CD4-positive, alpha-beta T cell treated with Interleukin-4 for 4 hours (primary cell): ENCODE measurements at regions not wholly inside any gene's neighbourhood (a gene's known extent, or its start where the extent isn't known, plus 50 kb on each side); places are given as distances from the start of the nearest gene placed in this dataset.

ENCODE experiments used
- DNase-seq: peaks from one replicate; pipeline ENCODE4 v3.0.0-alpha.2; 2020

GRCh38 chr17:33404070-33404819 lies 111.2 kb upstream of the ASIC2 start:
- no peak for DNase-seq

- no peak for DNase-seq
Measured at GRCh38 chr17:33416131-33416530, 123.0 kb upstream of the ASIC2 start.

- no peak for DNase-seq
Measured at GRCh38 chr17:33421933-33422332, 128.8 kb upstream of the ASIC2 start.

- DNase-seq = no peak
Measured at GRCh38 chr17:33433581-33433980, 140.5 kb upstream of the ASIC2 start.

- no peak for DNase-seq
Measured at GRCh38 chr17:33434841-33435240, 141.7 kb upstream of the ASIC2 start.

DNA sequence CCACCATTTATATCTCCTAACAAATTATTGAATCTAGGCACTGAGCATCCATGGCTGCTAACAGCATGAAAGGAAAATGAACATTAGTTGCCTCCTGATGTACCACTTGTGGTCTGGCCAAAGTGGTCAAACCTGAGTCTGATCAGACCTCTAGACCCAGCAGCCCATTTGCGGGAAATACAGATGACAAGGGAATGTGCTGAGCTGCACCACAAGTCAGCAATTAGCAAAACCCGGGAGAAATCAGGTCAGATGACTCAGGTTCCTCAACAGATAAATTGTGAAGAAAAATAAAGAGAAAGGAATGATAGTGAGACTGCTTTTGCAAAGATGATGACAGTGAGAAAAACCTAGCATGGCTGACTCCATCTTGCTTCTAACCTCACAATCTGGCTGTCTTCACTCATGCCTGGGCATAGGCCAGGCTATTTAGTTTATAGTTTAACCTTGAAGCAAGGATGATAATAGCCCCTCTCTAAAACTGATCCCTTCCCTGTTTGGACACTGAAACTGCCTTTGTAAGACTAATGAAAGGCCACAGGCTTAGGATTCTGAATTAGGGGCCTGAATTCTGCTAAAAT lies 142.7 kb upstream of the ASIC2 start:
- DNase-seq = no peak

- no peak for DNase-seq
Measured at GRCh38 chr17:33436321-33436720, 143.2 kb upstream of the ASIC2 start.

- DNase-seq = no peak
Measured at GRCh38 chr17:33438139-33438538, 145.0 kb upstream of the ASIC2 start.

GRCh38 chr17:33438578-33438977 lies 145.5 kb upstream of the ASIC2 start:
- no peak for DNase-seq

DNA sequence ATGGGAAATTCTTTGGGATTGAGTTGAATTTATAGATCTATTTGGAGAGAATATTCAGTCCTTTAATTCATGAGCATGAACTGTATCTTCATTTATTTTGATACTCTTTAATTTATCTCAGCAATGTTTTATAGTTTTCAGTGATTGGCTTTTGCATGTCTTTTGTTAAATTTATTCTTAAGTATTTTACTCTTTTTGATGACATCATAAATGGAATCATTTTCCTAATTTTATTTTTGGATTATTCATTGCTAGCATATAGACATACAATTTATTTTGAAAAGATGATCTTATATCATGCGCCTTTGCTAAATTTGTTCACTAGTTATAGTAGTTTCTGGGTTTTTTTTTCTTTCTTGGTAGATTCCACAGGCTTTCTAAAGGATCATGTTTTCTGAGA lies 149.2 kb upstream of the ASIC2 start:
- DNase-seq = no peak

- no peak for DNase-seq
Measured at GRCh38 chr17:33444731-33445130, 151.6 kb upstream of the ASIC2 start.

- DNase-seq = no peak
Measured at GRCh38 chr17:33447090-33447489, 154.0 kb upstream of the ASIC2 start.

GRCh38 chr17:33451221-33451620 lies 158.1 kb upstream of the ASIC2 start:
- DNase-seq = no peak

- no peak for DNase-seq
Measured at GRCh38 chr17:33457477-33457876, 164.4 kb upstream of the ASIC2 start.

- no peak for DNase-seq
Measured at GRCh38 chr17:33459078-33459940, 166.2 kb upstream of the ASIC2 start.

DNA sequence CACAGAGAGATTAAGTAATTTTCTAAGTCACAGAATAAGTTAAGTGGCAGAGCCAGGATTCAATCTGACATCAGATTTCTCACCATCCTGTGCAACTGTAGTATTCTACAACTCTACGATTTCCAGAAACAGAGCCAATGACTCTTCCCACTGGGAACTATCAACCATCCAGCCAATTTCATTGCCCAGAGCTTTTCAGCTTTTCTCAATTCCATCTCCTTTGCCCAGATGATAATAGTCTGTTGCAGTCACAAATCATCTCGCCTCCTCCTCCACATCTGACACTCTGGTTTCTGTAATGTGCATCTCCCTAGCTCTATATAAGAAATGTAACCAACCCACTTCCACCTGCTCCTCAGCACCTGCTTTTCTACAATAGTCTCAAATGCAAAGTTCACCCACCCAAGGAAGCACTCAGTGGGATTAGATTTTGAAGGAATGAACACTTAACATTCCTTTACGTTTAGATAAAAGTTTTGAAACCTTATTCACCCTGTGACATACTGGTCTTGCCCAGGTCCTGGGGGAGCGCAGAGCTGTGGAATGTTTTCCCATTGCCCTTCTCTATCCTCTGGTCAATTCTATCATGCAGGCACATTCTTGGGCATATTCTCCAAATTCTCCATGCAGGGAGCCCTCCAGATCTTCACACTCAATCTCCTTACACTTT lies 167.8 kb upstream of the ASIC2 start:
- no peak for DNase-seq

GRCh38 chr17:33463887-33464286 lies 170.8 kb upstream of the ASIC2 start:
- no peak for DNase-seq

DNA sequence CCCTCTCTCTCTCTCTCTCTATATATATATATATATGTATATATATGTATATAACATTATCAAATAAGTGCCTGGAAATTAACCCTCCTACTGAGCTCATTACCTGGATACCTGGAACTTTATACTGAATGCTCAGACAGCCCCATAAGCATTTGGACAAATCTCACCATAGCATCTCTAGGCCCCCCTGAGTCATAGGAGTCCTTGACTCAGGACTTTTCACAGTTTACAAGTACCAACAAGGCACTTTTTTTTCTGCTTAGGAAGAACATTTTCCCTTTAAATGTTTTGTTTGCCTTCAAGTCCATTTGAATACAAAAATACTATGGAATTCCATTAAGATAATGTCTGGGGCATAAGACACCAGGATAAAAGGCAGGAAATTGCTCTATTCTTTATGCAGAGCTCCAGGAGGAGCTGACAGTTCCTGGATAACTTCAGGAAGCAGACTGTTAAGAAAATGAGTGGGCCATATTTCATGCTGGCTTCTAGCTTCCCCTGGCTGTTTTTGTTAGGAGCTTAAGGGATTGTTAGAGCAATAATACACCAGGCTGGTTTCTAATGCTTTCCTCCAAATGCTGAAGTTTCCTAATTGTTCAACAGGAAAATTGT lies 171.7 kb upstream of the ASIC2 start:
- no peak for DNase-seq

GRCh38 chr17:33469421-33469820 lies 176.3 kb upstream of the ASIC2 start:
- DNase-seq = no peak

DNA sequence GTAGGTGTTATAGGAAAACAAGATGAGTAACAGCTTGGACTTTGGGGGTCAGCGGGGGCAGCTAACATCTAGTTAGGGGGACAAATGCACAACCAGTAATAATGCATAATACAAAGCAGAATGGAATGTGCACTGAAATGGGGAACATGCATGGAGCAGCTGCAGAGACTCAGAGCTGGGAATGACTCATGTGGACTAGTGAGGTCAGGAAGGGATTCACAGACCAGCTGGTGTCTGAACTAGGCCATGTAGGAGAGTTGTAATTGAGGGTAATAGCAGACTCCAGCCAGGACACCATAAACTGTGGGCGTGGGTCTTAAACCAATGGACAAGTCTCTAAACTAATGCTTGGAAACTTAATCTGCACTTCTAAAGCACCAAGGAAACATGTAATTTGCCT lies 176.8 kb upstream of the ASIC2 start:
- no peak for DNase-seq

DNA sequence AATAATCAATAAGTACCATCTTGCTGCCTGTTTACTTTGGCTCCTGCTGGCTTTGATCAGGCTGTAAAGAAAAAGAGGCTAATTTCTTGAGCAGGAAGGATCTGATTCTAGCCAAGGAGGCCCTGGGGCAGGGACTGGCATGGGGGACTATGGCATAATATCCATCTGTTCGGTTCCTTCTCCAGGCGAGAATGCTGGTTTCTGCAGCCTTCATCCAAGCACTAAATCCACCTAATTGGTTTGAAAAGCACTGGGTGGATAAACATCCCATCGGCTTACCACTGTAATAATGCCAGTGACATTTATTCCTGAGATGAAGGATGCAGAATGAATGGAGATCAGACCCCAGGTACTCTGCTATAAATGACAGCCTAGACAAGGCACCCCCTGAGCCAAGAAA lies 180.0 kb upstream of the ASIC2 start:
- no peak for DNase-seq

- DNase-seq = no peak
Measured at GRCh38 chr17:33474789-33475188, 181.7 kb upstream of the ASIC2 start.

- no peak for DNase-seq
Measured at GRCh38 chr17:33475594-33475993, 182.5 kb upstream of the ASIC2 start.
